Cardiac fibroblast (primary cell): ENCODE measurements at regions not wholly inside any gene's neighbourhood (a gene's known extent, or its start where the extent isn't known, plus 50 kb on each side); places are given as distances from the start of the nearest gene placed in this dataset.

Source experiments
- DNase-seq, 2 donors: peaks; one replicate each; pipeline versions ENCODE4 v3.0.0 to v3.0.0-alpha.2; 2010; ENCODE audit warnings: low read depth in 2 of 2
- H3K4me3 ChIP-seq, 2 donors: replicated peaks in 1 of 2; 1 replicate in 1 of 2; 2 replicates in 1 of 2; pipeline ENCODE4 v1.5.1; 2011; ENCODE audit warnings: low read depth in 2 of 2, low read length in 2 of 2, mild to moderate bottlenecking in 2 of 2, moderate library complexity in 1 of 2
- TF ChIP-seq, protein P1 (sequence below): IDR thresholded peaks from one replicate; pipeline ENCODE4 v1.5.1; 2011; ENCODE audit warnings: low read depth, mild to moderate bottlenecking, low read length, inconsistent platforms

- H3K4me3 ChIP-seq, result no peak overlapping the region
- no peak for DNase-seq
- TF ChIP-seq, protein P1, sequence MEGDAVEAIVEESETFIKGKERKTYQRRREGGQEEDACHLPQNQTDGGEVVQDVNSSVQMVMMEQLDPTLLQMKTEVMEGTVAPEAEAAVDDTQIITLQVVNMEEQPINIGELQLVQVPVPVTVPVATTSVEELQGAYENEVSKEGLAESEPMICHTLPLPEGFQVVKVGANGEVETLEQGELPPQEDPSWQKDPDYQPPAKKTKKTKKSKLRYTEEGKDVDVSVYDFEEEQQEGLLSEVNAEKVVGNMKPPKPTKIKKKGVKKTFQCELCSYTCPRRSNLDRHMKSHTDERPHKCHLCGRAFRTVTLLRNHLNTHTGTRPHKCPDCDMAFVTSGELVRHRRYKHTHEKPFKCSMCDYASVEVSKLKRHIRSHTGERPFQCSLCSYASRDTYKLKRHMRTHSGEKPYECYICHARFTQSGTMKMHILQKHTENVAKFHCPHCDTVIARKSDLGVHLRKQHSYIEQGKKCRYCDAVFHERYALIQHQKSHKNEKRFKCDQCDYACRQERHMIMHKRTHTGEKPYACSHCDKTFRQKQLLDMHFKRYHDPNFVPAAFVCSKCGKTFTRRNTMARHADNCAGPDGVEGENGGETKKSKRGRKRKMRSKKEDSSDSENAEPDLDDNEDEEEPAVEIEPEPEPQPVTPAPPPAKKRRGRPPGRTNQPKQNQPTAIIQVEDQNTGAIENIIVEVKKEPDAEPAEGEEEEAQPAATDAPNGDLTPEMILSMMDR, result no peak
These were observed 160.7 kb downstream of the KIT start for GRCh38 chr4:54818481-54818880.

GRCh38 chr4:54813674-54814073 is 155.9 kb downstream of the KIT start:
- no peak for DNase-seq
- TF ChIP-seq, protein P1, result no peak
- no peak overlapping the region for H3K4me3 ChIP-seq

GRCh38 chr4:54806351-54806750 is 148.6 kb downstream of the KIT start:
- TF ChIP-seq, protein P1, result no peak
- no peak for DNase-seq
- H3K4me3 ChIP-seq, result no peak overlapping the region

DNA sequence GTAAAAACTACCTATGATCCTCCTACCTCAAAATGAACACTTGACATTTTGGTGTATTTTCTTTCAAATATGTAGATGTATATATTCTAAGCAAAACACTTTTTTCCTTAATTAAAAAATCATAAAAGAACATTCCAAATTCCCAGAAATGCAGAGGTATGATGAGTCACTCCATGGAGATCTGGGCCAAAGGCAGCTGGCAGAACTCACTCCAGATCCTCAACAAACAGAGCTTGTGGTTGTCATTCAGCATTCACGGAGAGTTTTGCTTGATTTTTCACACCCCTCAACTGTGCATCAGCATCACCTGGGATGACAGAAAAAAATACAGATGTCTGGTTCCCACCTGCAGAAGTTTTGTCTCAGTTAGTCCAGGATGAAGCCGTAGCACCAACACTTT is 144.6 kb downstream of the KIT start:
- TF ChIP-seq, protein P1, result no peak

DNA sequence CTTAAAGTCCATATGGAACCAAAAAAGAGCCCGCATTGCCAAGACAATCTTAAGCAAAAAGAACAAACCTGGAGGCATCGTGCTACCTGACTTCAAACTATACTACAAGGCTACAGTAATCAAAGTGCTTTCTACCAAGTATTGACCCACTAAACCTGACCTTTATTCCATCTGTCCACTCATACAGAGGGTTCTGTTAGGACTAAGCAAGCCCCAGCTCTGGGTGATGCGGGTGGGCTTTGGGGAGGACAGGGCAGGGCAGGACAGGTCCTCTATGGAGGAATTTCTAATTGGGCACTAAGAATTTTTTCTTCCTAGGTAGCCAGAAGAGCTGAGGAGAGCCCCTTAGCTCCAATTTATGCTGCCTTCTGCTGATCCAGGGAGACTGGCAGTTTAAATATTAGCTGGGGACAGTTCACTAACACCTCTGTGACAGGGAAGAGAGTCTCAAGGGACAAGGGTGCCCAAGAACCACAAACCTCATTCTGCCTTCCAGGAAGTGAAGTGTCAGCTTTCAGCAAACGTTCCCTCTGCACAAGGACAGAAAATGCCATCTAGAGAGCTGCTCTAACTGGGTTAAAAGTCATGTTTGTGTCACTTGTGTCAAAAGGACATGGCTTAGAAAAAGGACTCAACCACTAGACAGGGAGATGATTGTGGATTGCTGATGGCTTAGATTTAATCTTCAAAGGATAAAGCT is 143.2 kb downstream of the KIT start:
- TF ChIP-seq, protein P1, result no peak
- DNase-seq, result no peak

More for the DNA sequence above, 144.6 kb downstream of the KIT start:
- H3K4me3 ChIP-seq, result no peak overlapping the region
- DNase-seq, result peak in 1 of 2 donors; percentile 29

DNA sequence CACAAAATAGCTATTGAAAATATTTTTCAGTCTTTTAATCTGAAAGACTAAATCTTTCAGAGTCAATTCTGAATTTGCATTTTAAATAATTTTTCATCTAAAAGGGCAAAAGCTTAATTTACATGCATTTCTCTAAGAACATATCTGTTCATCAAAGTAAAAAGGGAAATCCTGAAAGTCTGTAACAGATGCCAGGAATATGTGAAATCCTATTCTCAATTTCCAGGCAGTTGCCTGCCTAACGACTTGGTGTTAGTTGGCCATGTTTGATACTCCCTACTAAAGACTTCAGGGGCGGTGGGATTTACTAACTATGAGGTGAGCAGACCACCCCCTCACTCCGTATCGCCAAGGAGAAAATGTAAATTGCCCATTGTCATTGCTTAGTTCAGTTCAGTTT is 136.8 kb downstream of the KIT start:
- TF ChIP-seq, protein P1, result no peak
- DNase-seq, result no peak
- H3K4me3 ChIP-seq, result no peak overlapping the region

More for the DNA sequence above, 143.2 kb downstream of the KIT start:
- no peak overlapping the region for H3K4me3 ChIP-seq
